ENCODE measurements at regions not wholly inside any gene's neighbourhood (a gene's known extent, or its start where the extent isn't known, plus 50 kb on each side); places are given as distances from the start of the nearest gene placed in this dataset.

GRCh38 chr4:45620808-45621207 lies 503.0 kb downstream of the GABRG1 start:
- TF ChIP-seq POLR2A (IDR thresholded peaks at IDR 0.05) = no peak
- TF ChIP-seq CTCF (IDR thresholded peaks at IDR 0.05) = no peak
- TF ChIP-seq EP300 (IDR thresholded peaks at IDR 0.05; ENCODE audit: low read depth) = no peak
- no peak for TF ChIP-seq POLR2AphosphoS5 (IDR thresholded peaks at IDR 0.05)
